GM23248 (cell line): ENCODE measurements at regions not wholly inside any gene's neighbourhood (a gene's known extent, or its start where the extent isn't known, plus 50 kb on each side); places are given as distances from the start of the nearest gene placed in this dataset.
"Not testable (repeated sequence)": the region's sequence is repeated elsewhere in the genome, so short reads cannot be mapped to it uniquely, and the experiment has no call there.

Experiments
- DNase-seq: peaks from one replicate; pipeline ENCODE4 v3.0.0-alpha.2; 2015
- H2AFZ ChIP-seq: fragments of 200-600 bp; sonication (generic); 2 replicates; pipeline ENCODE4 v1.6.1; 2016; ENCODE audit warnings: antibody characterized with exemption
- H3F3A ChIP-seq: fragments of 200-600 bp; sonication (generic); 2 replicates; pipeline ENCODE4 v1.6.1; 2016; ENCODE audit warnings: mild to moderate bottlenecking, antibody characterized with exemption, mixed run types; ENCODE audit not compliant: insufficient read depth
- H3K27ac ChIP-seq: fragments of 200-600 bp; sonication (generic); 2 replicates; pipeline ENCODE4 v1.5.1; 2016; ENCODE audit warnings: mild to moderate bottlenecking
- H3K27me3 ChIP-seq: fragments of 200-600 bp; sonication (generic); replicated peaks from 2 replicates; pipeline ENCODE4 v1.6.1; 2016; ENCODE audit warnings: mild to moderate bottlenecking; ENCODE audit not compliant: insufficient read depth
- H3K36me3 ChIP-seq: fragments of 200-600 bp; sonication (generic); 2 replicates; pipeline ENCODE4 v1.6.1; 2016; ENCODE audit warnings: low read depth, mild to moderate bottlenecking
- H3K4me1 ChIP-seq: fragments of 200-600 bp; sonication (generic); 2 replicates; pipeline ENCODE4 v1.6.1; 2016; ENCODE audit warnings: mild to moderate bottlenecking; ENCODE audit not compliant: insufficient read depth
- H3K4me2 ChIP-seq: fragments of 200-600 bp; sonication (generic); one replicate; pipeline ENCODE4 v1.6.1; 2016; ENCODE audit warnings: mild to moderate bottlenecking; ENCODE audit not compliant: unreplicated experiment
- H3K4me3 ChIP-seq: fragments of 200-600 bp; sonication (generic); 2 replicates; pipeline ENCODE4 v1.5.1; 2016; ENCODE audit warnings: mild to moderate bottlenecking
- H3K79me2 ChIP-seq: fragments of 200-600 bp; sonication (generic); 2 replicates; pipeline ENCODE4 v1.6.1; 2016; ENCODE audit warnings: mild to moderate bottlenecking; ENCODE audit not compliant: insufficient read depth
- H3K9ac ChIP-seq: fragments of 200-600 bp; sonication (generic); 2 replicates; pipeline ENCODE4 v1.6.1; 2016; ENCODE audit warnings: mild to moderate bottlenecking
- H3K9me2 ChIP-seq: fragments of 200-600 bp; sonication (generic); 2 replicates; pipeline ENCODE4 v1.6.1; 2016; ENCODE audit warnings: mixed run types, mild to moderate bottlenecking, moderate library complexity; ENCODE audit not compliant: insufficient read depth
- H3K9me3 ChIP-seq: fragments of 200-600 bp; sonication (generic); one replicate; pipeline ENCODE4 v1.6.1; 2017; ENCODE audit warnings: low read depth
- H4K20me1 ChIP-seq: fragments of 200-600 bp; sonication (generic); 2 replicates; pipeline ENCODE4 v1.6.0; 2016; ENCODE audit not compliant: insufficient read depth
- EZH2 ChIP-seq: fragments of 200-600 bp; sonication (generic); IDR thresholded peaks from 2 replicates; pipeline ENCODE4 v1.6.1; 2018; ENCODE audit warnings: antibody characterized with exemption, mild to moderate bottlenecking; ENCODE audit not compliant: insufficient read depth, poor library complexity, severe bottlenecking
- EZH2phosphoT487 ChIP-seq: fragments of 200-600 bp; sonication (generic); IDR thresholded peaks from 2 replicates; pipeline ENCODE4 v1.6.1; 2018; ENCODE audit warnings: antibody characterized with exemption, moderate library complexity, mild to moderate bottlenecking, low read depth; ENCODE audit not compliant: insufficient read depth
- WGBS, 2 experiments: methylation state at CpG; one replicate each; pipeline ENCODE4 v1.1.6; 2015 to 2017; ENCODE audit warnings: low lambda C conversion rate in 2 of 2, low coverage in 1 of 2; ENCODE audit errors: missing lambda C conversion rate in 2 of 2; 5-methylcytosine and 5-hydroxymethylcytosine counted together
- in situ Hi-C: fragments of 300-500 bp; cut with MboI; formaldehyde crosslinking; loops from 2 replicates; pipeline ENCODE4 v1.15.0; 2020

GRCh38 chr5:154593071-154593470, 115.0 kb upstream of the HAND1 start:
- in situ Hi-C loops, result no loop called here
- 31 to 35% methylated on average over 3 of the region's 3 CpGs for WGBS, 2 experiments
- peak; percentile 76 for DNase-seq
- no peaks in the 10 kb centered on the region for H4K20me1 ChIP-seq
- no peak overlapping the region for H3K4me3 ChIP-seq
- no peak overlapping the region for H3K9ac ChIP-seq
- no peaks in the 10 kb centered on the region for H3K36me3 ChIP-seq
- no peaks in the 10 kb centered on the region for H3K79me2 ChIP-seq
- no peak overlapping the region for H3K4me2 ChIP-seq
- 0 out of 2 replicates have a peak, but pooled peaks cover 7% of the 10 kb centered on the region for H3K4me1 ChIP-seq
- no peaks in the 10 kb centered on the region for H3F3A ChIP-seq
- no peak overlapping the region for H3K27ac ChIP-seq
- H3K9me2 ChIP-seq, result no peaks in the 10 kb centered on the region
- no peak for TF ChIP-seq EZH2
- TF ChIP-seq EZH2phosphoT487, result no peak
- no peaks in the 10 kb centered on the region for H3K9me3 ChIP-seq
- no peak overlapping the region; the same call in 1 of the 2 replicates for H2AFZ ChIP-seq
- peaks cover 5% of the 10 kb centered on the region for H3K27me3 ChIP-seq

- H3K27ac ChIP-seq, result no peak overlapping the region
- no peaks in the 10 kb centered on the region for H3F3A ChIP-seq
- in situ Hi-C loops, result no loop called here
- no peaks in the 10 kb centered on the region; the same call in 1 of the 2 replicates for H3K27me3 ChIP-seq
- no peaks in the 10 kb centered on the region for H4K20me1 ChIP-seq
- H3K4me3 ChIP-seq, result no peak overlapping the region
- DNase-seq, result no peak
- 68 to 70% methylated on average over 4 of the region's 4 CpGs for WGBS, 2 experiments
- H3K9me3 ChIP-seq, result no peaks in the 10 kb centered on the region
- H3K4me1 ChIP-seq, result 0 out of 2 replicates have a peak, but pooled peaks cover 7% of the 10 kb centered on the region
- H3K9me2 ChIP-seq, result no peaks in the 10 kb centered on the region
- no peak overlapping the region for H3K4me2 ChIP-seq
- no peaks in the 10 kb centered on the region for H3K79me2 ChIP-seq
- no peaks in the 10 kb centered on the region for H3K36me3 ChIP-seq
- no peak overlapping the region for H3K9ac ChIP-seq
- TF ChIP-seq EZH2 (no peak), EZH2phosphoT487 (no peak)
- H2AFZ ChIP-seq, result no peak overlapping the region
Measured at GRCh38 chr5:154590093-154590724, 112.2 kb upstream of the HAND1 start.

GRCh38 chr5:154589511-154589910, 111.5 kb upstream of the HAND1 start:
- WGBS, 2 experiments, result 57 to 67% methylated on average over 4 of the region's 4 CpGs
- Histone ChIP-seq H3K9me3 (no peaks in the 10 kb centered on the region), H3K27me3 (no peaks in the 10 kb centered on the region; the same call in 1 of the 2 replicates), H4K20me1 (no peaks in the 10 kb centered on the region), H3K36me3 (no peaks in the 10 kb centered on the region), H3K27ac (no peak overlapping the region), H2AFZ (no peak overlapping the region), H3K4me2 (no peak overlapping the region), H3K79me2 (no peaks in the 10 kb centered on the region), H3K4me1 (0 out of 2 replicates have a peak, but pooled peaks cover 7% of the 10 kb centered on the region), H3K9me2 (no peaks in the 10 kb centered on the region), H3K9ac (no peak overlapping the region), H3K4me3 (no peak overlapping the region), H3F3A (no peaks in the 10 kb centered on the region)
- in situ Hi-C loops, result no loop called here
- no peak for DNase-seq
- no peak for TF ChIP-seq EZH2
- TF ChIP-seq EZH2phosphoT487, result no peak

GRCh38 chr5:154588833-154589425, 110.9 kb upstream of the HAND1 start:
- H3K79me2 ChIP-seq, H3K9me2 ChIP-seq, H3K4me2 ChIP-seq, H3K4me1 ChIP-seq, DNase-seq, H2AFZ ChIP-seq, H3K9me3 ChIP-seq, H3K9ac ChIP-seq, H3K4me3 ChIP-seq, H3K27me3 ChIP-seq, H4K20me1 ChIP-seq, H3K27ac ChIP-seq, in situ Hi-C loops, H3F3A ChIP-seq, H3K36me3 ChIP-seq: not testable (repeated sequence)
- WGBS, 2 experiments, result 74 to 81% methylated on average over 7 of the region's 7 CpGs
